Spleen (tissue), 11 donors: ENCODE measurements at regions not wholly inside any gene's neighbourhood (a gene's known extent, or its start where the extent isn't known, plus 50 kb on each side); places are given as distances from the start of the nearest gene placed in this dataset.

Experiments used
- DNase-seq: peaks from one replicate; pipeline ENCODE4 v3.0.0-alpha.2; 2020
- H3K27ac ChIP-seq, 8 donors: fragments of 200-600 bp; sonication (generic) in 7 of 8; 1 replicate in 4 of 8; 2 replicates in 4 of 8; pipeline versions ENCODE4 v1.5.0 to v1.8.0; 2016 to 2021; ENCODE audit warnings: inconsistent platforms in 4 of 8, mild to moderate bottlenecking in 4 of 8, moderate library complexity in 1 of 8
- H3K27me3 ChIP-seq, 7 donors: fragments of 200-600 bp; sonication (generic) in 6 of 7; replicated peaks in 1 of 7; 1 replicate in 4 of 7; 2 replicates in 3 of 7; pipeline versions ENCODE4 v1.5.0 to v1.8.0; 2016 to 2021; ENCODE audit warnings: inconsistent platforms in 3 of 7, mild to moderate bottlenecking in 1 of 7
- H3K36me3 ChIP-seq, 6 donors: fragments of 200-600 bp; sonication (generic) in 5 of 6; 1 replicate in 4 of 6; 2 replicates in 2 of 6; pipeline versions ENCODE4 v1.5.0 to v1.8.0; 2016 to 2021; ENCODE audit warnings: inconsistent platforms in 2 of 6
- H3K4me1 ChIP-seq, 6 donors: fragments of 200-600 bp; sonication (generic) in 5 of 6; 1 replicate in 3 of 6; 2 replicates in 3 of 6; pipeline versions ENCODE4 v1.5.0 to v1.8.0; 2016 to 2021; ENCODE audit warnings: inconsistent platforms in 3 of 6
- H3K4me3 ChIP-seq, 8 donors: fragments of 200-600 bp; sonication (generic) in 7 of 8; 1 replicate in 4 of 8; 2 replicates in 4 of 8; pipeline versions ENCODE4 v1.5.0 to v1.8.0; 2016 to 2021; ENCODE audit warnings: inconsistent platforms in 4 of 8, mild to moderate bottlenecking in 4 of 8, moderate library complexity in 2 of 8
- H3K9me3 ChIP-seq, 8 donors: fragments of 200-600 bp; sonication (generic) in 7 of 8; 1 replicate in 4 of 8; 2 replicates in 4 of 8; pipeline versions ENCODE4 v1.5.0 to v1.8.0; 2016 to 2021; ENCODE audit warnings: inconsistent platforms in 4 of 8
- CTCF ChIP-seq, 11 experiments: fragments of 200-600 bp in 7 of 11; fragments of 450-650 bp in 4 of 11; sonication (generic) in 4 of 11; IDR thresholded peaks in 8 of 11; conservative IDR thresholded peaks in 3 of 11; 1 replicate in 7 of 11; 2 replicates in 4 of 11; pipeline versions ENCODE4 v1.4.0 to v1.8.0; 2016 to 2021; ENCODE audit warnings: antibody characterized with exemption in 11 of 11, inconsistent platforms in 4 of 11, mild to moderate bottlenecking in 1 of 11
- POLR2A ChIP-seq, 3 donors: fragments of 450-650 bp; IDR thresholded peaks; one replicate each; pipeline ENCODE4 v1.5.1; 2017; ENCODE audit warnings: antibody characterized with exemption in 3 of 3, mild to moderate bottlenecking in 1 of 3
- POLR2AphosphoS5 ChIP-seq, 3 donors: sonication (generic); formaldehyde crosslinking; IDR thresholded peaks; one replicate each; pipeline ENCODE4 v1.5.1; 2017; ENCODE audit warnings: antibody characterized with exemption in 3 of 3
- whole genome bisulfite sequencing, 5 donors: extraction: QIAGEN DNeasy Blood & Tissue Kit in 3 of 5; methylation state at CpG; one replicate each; pipeline versions ENCODE4 v1.1.5 to v1.1.7; 2013 to 2018; 5-methylcytosine and 5-hydroxymethylcytosine counted together
- intact Hi-C: fragments of 100-400 bp; cut with DNase I; formaldehyde crosslinking; loops from one replicate; pipeline ENCODE4 v1.15.0; 2023; ENCODE audit warnings: low total_unique reads
- donor health status: healthy with polysubstance abuse.
- donor health status: DM: no; HTN: no; CAD: no; lungs with moderate emphysema.
- donor health status: DM: no; HTN: no; CAD: no.
- donor health status: Bipolar disorder and iron deficiency.
- donor health status: healthy.
- donor health status: DM: no; HTN: no; CAD: no.
- donor health status: DM: yes; HTN: yes; CAD: no.

- Histone ChIP-seq H3K4me1 (peaks cover 0 to 13% (median 3%) of the 10 kb centered on the region in 6 donors), H3K36me3 (no peaks in the 10 kb centered on the region), H3K4me3 (no peak overlapping the region), H3K9me3 (no peaks in the 10 kb centered on the region), H3K27me3 (no peaks in the 10 kb centered on the region), H3K27ac (no peak overlapping the region)
- intact Hi-C loops = no loop called here
- no peak for DNase-seq
- WGBS, 5 donors = 85 to 93% (median 93%) methylated on average over 4 of the region's 4 CpGs
- TF ChIP-seq POLR2AphosphoS5 (IDR thresholded peaks at IDR 0.05) (no peak), POLR2A (IDR thresholded peaks at IDR 0.05) (no peak), CTCF (IDR thresholded peaks at IDR 0.05 in 8 of 11, conservative IDR thresholded peaks at IDR 0.05 in 3 of 11) (no peak)
Observed at GRCh38 chr5:103354446-103354845, 95.9 kb downstream of the MACIR start.

DNA sequence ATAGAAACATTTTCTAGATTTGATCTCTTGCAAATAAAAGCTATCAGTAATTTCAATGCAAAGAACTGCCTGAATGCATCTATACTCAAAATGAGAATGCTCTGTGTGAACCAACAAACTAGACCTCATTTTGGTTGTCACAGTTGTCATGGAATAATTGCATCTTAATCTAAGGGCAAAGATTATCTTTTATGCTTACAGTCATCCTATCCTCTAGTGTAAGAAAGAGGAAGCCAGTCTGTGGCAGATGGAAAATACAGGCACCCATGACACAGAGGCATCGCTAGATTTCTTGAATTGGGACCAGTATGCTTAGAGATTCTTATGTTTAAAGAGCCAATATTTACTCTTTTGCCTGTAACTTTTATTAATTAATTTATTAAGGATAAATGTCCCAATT is 95.0 kb downstream of the MACIR start:
- DNase-seq = no peak
- no peaks in the 10 kb centered on the region for H3K9me3 ChIP-seq
- WGBS, 5 donors = 83 to 96% (median 90%) methylated on average over 1 of the region's 1 CpG
- no peaks in the 10 kb centered on the region for H3K27me3 ChIP-seq
- no peaks in the 10 kb centered on the region for H3K36me3 ChIP-seq
- peaks cover 0 to 13% (median 3%) of the 10 kb centered on the region in 6 donors for H3K4me1 ChIP-seq
- H3K4me3 ChIP-seq = no peak overlapping the region
- TF ChIP-seq POLR2AphosphoS5 (IDR thresholded peaks at IDR 0.05) = no peak
- no peak for TF ChIP-seq POLR2A (IDR thresholded peaks at IDR 0.05)
- no peak for TF ChIP-seq CTCF (IDR thresholded peaks at IDR 0.05 in 8 of 11, conservative IDR thresholded peaks at IDR 0.05 in 3 of 11)
- no peak overlapping the region for H3K27ac ChIP-seq
- intact Hi-C loops = no loop called here

DNA sequence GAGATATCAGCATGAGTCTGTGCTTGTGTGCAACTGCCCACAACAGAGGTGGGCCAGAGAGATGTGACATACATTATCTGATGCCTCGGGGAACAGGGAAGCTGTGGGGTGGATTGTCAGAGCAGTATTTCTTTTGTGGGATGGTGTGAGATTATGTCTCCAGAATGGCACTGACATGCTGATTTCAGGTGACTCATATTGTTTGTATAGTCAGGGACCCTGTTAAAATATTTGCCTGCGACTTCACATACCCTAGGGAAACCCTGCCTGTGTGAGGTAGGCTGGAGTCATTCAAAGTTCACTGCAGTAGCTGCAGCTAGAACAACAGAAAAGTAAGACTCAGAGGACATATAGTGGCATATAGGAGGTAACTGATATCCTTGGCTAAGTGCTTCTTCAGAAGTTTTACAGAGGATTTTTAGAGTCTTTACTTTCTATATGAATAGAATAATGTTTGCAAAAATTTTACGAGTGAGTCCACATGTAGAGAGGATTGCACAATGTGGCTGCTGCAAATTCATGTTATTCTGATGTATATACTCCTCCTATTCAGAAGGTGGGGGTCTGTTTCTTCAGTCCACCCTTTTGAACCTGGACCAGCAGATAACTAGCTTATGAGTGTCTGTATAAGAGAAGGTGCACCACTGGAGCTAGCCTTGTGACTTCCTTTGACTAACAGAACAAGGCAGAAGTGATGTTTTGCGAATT is 89.3 kb downstream of the MACIR start:
- Histone ChIP-seq H3K27ac (no peak overlapping the region), H3K9me3 (no peaks in the 10 kb centered on the region), H3K36me3 (no peaks in the 10 kb centered on the region), H3K27me3 (no peaks in the 10 kb centered on the region), H3K4me1 (no peaks in the 10 kb centered on the region), H3K4me3 (no peak overlapping the region)
- TF ChIP-seq POLR2AphosphoS5 (IDR thresholded peaks at IDR 0.05) (no peak), CTCF (IDR thresholded peaks at IDR 0.05 in 8 of 11, conservative IDR thresholded peaks at IDR 0.05 in 3 of 11) (no peak), POLR2A (IDR thresholded peaks at IDR 0.05) (no peak)
- DNase-seq = no peak
- 75 to 89% (median 82%) methylated on average over 4 of the region's 4 CpGs for WGBS, 5 donors
- intact Hi-C loops = no loop called here

- TF ChIP-seq POLR2AphosphoS5 (IDR thresholded peaks at IDR 0.05) (no peak), CTCF (IDR thresholded peaks at IDR 0.05 in 8 of 11, conservative IDR thresholded peaks at IDR 0.05 in 3 of 11) (no peak), POLR2A (IDR thresholded peaks at IDR 0.05) (no peak)
- Histone ChIP-seq H3K36me3 (no peaks in the 10 kb centered on the region), H3K27ac (no peak overlapping the region), H3K27me3 (no peaks in the 10 kb centered on the region), H3K4me3 (no peak overlapping the region), H3K4me1 (no peaks in the 10 kb centered on the region), H3K9me3 (peaks cover 0 to 11% (median 6%) of the 10 kb centered on the region in 8 donors)
- 81 to 89% (median 82%) methylated on average over 11 of the region's 11 CpGs for WGBS, 5 donors
- no peak for DNase-seq
- intact Hi-C loops = no loop called here
Observed at GRCh38 chr5:103346162-103346748, 87.7 kb downstream of the MACIR start.
